Hepatocyte (in vitro differentiated cells): ENCODE measurements at regions not wholly inside any gene's neighbourhood (a gene's known extent, or its start where the extent isn't known, plus 50 kb on each side); places are given as distances from the start of the nearest gene placed in this dataset.

Source experiments
- CTCF ChIP-seq: fragments of 200-600 bp; sonication (generic); IDR thresholded peaks from 2 replicates; pipeline ENCODE4 v1.5.1; 2016; ENCODE audit warnings: antibody characterized with exemption, mild to moderate bottlenecking; ENCODE audit not compliant: poor library complexity
- EZH2 ChIP-seq: fragments of 200-600 bp; sonication (generic); IDR thresholded peaks from 2 replicates; pipeline ENCODE4 v1.6.1; 2016; ENCODE audit warnings: antibody characterized with exemption, mild to moderate bottlenecking, borderline replicate concordance
- EZH2phosphoT487 ChIP-seq: fragments of 200-600 bp; sonication (generic); IDR thresholded peaks from one replicate; pipeline ENCODE4 v1.6.1; 2018; ENCODE audit warnings: antibody characterized with exemption, mild to moderate bottlenecking, low read depth, moderate library complexity; ENCODE audit not compliant: unreplicated experiment, severe bottlenecking

- TF ChIP-seq CTCF (no peak), EZH2phosphoT487 (no peak), EZH2 (no peak)
Observed at GRCh38 chr6:167424060-167424673, 99.3 kb downstream of the TTLL2 start.
